GM19467 (cell line): ENCODE measurements at regions not wholly inside any gene's neighbourhood (a gene's known extent, or its start where the extent isn't known, plus 50 kb on each side); places are given as distances from the start of the nearest gene placed in this dataset.
A peak's percentile ranks its signal among the peaks of the same experiment; 100 is the strongest.
"Not testable (repeated sequence)": the region's sequence is repeated elsewhere in the genome, so short reads cannot be mapped to it uniquely, and the experiment has no call there.

Source experiments
- ATAC-seq: cut with Tn5 transposase; IDR thresholded peaks from one replicate; pipeline ENCODE4 v1.9.1; 2021; ENCODE audit warnings: mild to moderate bottlenecking, moderate library complexity; ENCODE audit not compliant: unreplicated experiment

GRCh38 chr3:6602329-6602728 is 258.6 kb upstream of the GRM7 start:
- ATAC-seq: no peak

GRCh38 chr3:6605227-6605626 is 255.7 kb upstream of the GRM7 start:
- ATAC-seq: no peak

- no peak for ATAC-seq
Measured at GRCh38 chr3:6608843-6609242, 252.1 kb upstream of the GRM7 start.

- ATAC-seq: no peak
Measured at GRCh38 chr3:6612034-6612616, 248.8 kb upstream of the GRM7 start.

GRCh38 chr3:6622260-6622659 is 238.7 kb upstream of the GRM7 start:
- ATAC-seq: no peak

GRCh38 chr3:6622712-6623111 is 238.2 kb upstream of the GRM7 start:
- ATAC-seq: no peak

GRCh38 chr3:6631376-6631775 is 229.5 kb upstream of the GRM7 start:
- ATAC-seq: no peak

- ATAC-seq: no peak
Measured at GRCh38 chr3:6640907-6641306, 220.0 kb upstream of the GRM7 start.

GRCh38 chr3:6644070-6644929 is 216.6 kb upstream of the GRM7 start:
- ATAC-seq: no peak

- no peak for ATAC-seq
Measured at GRCh38 chr3:6654670-6655069, 206.2 kb upstream of the GRM7 start.

GRCh38 chr3:6655275-6655674 is 205.6 kb upstream of the GRM7 start:
- no peak for ATAC-seq

GRCh38 chr3:6657591-6657990 is 203.3 kb upstream of the GRM7 start:
- no peak for ATAC-seq

GRCh38 chr3:6667354-6667753 is 193.6 kb upstream of the GRM7 start:
- no peak for ATAC-seq

GRCh38 chr3:6671363-6671762 is 189.6 kb upstream of the GRM7 start:
- no peak for ATAC-seq

- peak; percentile 39 for ATAC-seq
Measured at GRCh38 chr3:6679510-6679909, 181.4 kb upstream of the GRM7 start.

GRCh38 chr3:6680119-6680806 is 180.7 kb upstream of the GRM7 start:
- peak; percentile 93 for ATAC-seq

- no peak for ATAC-seq
Measured at GRCh38 chr3:6697285-6697684, 163.6 kb upstream of the GRM7 start.

GRCh38 chr3:6697722-6698121 is 163.2 kb upstream of the GRM7 start:
- ATAC-seq: no peak

GRCh38 chr3:6704817-6705216 is 156.1 kb upstream of the GRM7 start:
- ATAC-seq: not testable (repeated sequence)

GRCh38 chr3:6706777-6707176 is 154.1 kb upstream of the GRM7 start:
- no peak for ATAC-seq

GRCh38 chr3:6709178-6709577 is 151.7 kb upstream of the GRM7 start:
- no peak for ATAC-seq

GRCh38 chr3:6714962-6715361 is 146.0 kb upstream of the GRM7 start:
- no peak for ATAC-seq
